Transverse colon (tissue), 4 donors: ENCODE measurements at regions not wholly inside any gene's neighbourhood (a gene's known extent, or its start where the extent isn't known, plus 50 kb on each side); places are given as distances from the start of the nearest gene placed in this dataset.

ENCODE experiments used
- DNase-seq: peaks from one replicate; pipeline ENCODE4 v3.0.0-alpha.2; 2019
- H3K27ac ChIP-seq, 4 donors: fragments of 200-600 bp; sonication (generic); 2 replicates each; pipeline ENCODE4 v1.5.1; 2016 to 2018; ENCODE audit warnings: inconsistent platforms in 4 of 4
- H3K27me3 ChIP-seq: fragments of 200-600 bp; sonication (generic); 2 replicates; pipeline ENCODE4 v1.5.1; 2017; ENCODE audit warnings: inconsistent platforms
- H3K36me3 ChIP-seq, 4 donors: fragments of 200-600 bp; sonication (generic); 2 replicates each; pipeline ENCODE4 v1.5.1; 2017 to 2019; ENCODE audit warnings: inconsistent platforms in 4 of 4
- H3K4me1 ChIP-seq, 4 donors: fragments of 200-600 bp; sonication (generic); 2 replicates each; pipeline ENCODE4 v1.5.1; 2017 to 2020; ENCODE audit warnings: inconsistent platforms in 4 of 4
- H3K4me3 ChIP-seq, 4 donors: fragments of 200-600 bp; sonication (generic); 1 replicate in 1 of 4; 2 replicates in 3 of 4; pipeline versions ENCODE4 v1.5.1 to v1.6.1; 2017 to 2019; ENCODE audit warnings: inconsistent platforms in 4 of 4
- H3K9me3 ChIP-seq, 2 donors: fragments of 200-600 bp; sonication (generic); 2 replicates each; pipeline ENCODE4 v1.5.1; 2017 to 2019; ENCODE audit warnings: inconsistent platforms in 2 of 2
- EP300 ChIP-seq: sonication (generic); formaldehyde crosslinking; IDR thresholded peaks from one replicate; pipeline ENCODE4 v1.6.1; 2017; ENCODE audit warnings: antibody characterized with exemption, low read depth
- POLR2A ChIP-seq: fragments of 450-650 bp; IDR thresholded peaks from one replicate; pipeline ENCODE4 v1.6.1; 2016; ENCODE audit warnings: antibody characterized with exemption, mild to moderate bottlenecking, moderate library complexity
- POLR2AphosphoS5 ChIP-seq, 3 donors: sonication (generic); formaldehyde crosslinking; IDR thresholded peaks; one replicate each; pipeline ENCODE4 v1.6.1; 2016; ENCODE audit warnings: antibody characterized with exemption in 3 of 3
- WGBS, 2 donors: methylation state at CpG; one replicate each; pipeline ENCODE4 v1.1.5; 2018; ENCODE audit warnings: low coverage in 1 of 2; 5-methylcytosine and 5-hydroxymethylcytosine counted together
- in situ Hi-C, 4 donors: fragments of 200-750 bp; cut with MboI; loops; one replicate each; pipeline versions ENCODE4 v1.15.0 to v1.15.1; 2017; ENCODE audit warnings: low sequenced_read_pairs in 3 of 4, low pct_ligation_motif_present in 1 of 4, low pct_unique_long_range_greater_than_20kb in 1 of 4
- intact Hi-C: fragments of 100-400 bp; cut with DNase I; formaldehyde crosslinking; loops from one replicate; pipeline ENCODE4 v1.15.1; 2023; ENCODE audit warnings: low total_unique reads
- TF ChIP-seq, protein P1 (sequence below), 5 experiments: fragments of 200-600 bp in 3 of 5; fragments of 450-650 bp in 2 of 5; sonication (generic) in 3 of 5; IDR thresholded peaks; 1 replicate in 2 of 5; 2 replicates in 3 of 5; pipeline ENCODE4 v1.5.1; 2016 to 2017; ENCODE audit warnings: antibody characterized with exemption in 5 of 5, inconsistent platforms in 3 of 5, mild to moderate bottlenecking in 2 of 5, moderate library complexity in 1 of 5

DNA sequence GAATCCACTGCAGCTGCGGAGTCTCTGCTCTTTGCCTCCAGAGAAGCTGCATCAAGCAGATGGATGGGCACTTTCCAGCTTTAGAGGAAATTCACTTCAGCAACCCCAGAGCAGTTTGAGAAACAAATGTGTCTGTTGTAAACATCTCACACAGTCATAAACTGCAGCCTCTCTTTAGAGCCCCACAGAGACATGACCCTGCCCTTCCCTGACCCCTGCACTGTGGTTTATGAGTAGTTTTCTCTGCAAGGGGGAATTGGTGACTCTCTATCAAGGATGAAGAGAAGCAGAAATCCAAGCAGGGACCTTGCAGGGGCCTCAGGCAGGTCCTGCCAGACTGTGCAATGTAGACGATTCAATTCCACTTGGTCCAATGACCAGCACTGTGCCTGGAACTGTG lies 160.2 kb downstream of the SH2D4B start:
- H3K4me1 ChIP-seq = peaks cover 0 to 17% (median 0%) of the 10 kb centered on the region in 4 donors
- H3K4me3 ChIP-seq = no peak overlapping the region
- H3K9me3 ChIP-seq = no peaks in the 10 kb centered on the region
- no peaks in the 10 kb centered on the region for H3K36me3 ChIP-seq
- H3K27me3 ChIP-seq = no peaks in the 10 kb centered on the region
- no peak for DNase-seq
- no peak overlapping the region for H3K27ac ChIP-seq
- WGBS, 2 donors = 61% methylated on average over 2 of the region's 2 CpGs; no CpG with 5 or more reads in 1 of the 2 donors
- TF ChIP-seq, protein P1, sequence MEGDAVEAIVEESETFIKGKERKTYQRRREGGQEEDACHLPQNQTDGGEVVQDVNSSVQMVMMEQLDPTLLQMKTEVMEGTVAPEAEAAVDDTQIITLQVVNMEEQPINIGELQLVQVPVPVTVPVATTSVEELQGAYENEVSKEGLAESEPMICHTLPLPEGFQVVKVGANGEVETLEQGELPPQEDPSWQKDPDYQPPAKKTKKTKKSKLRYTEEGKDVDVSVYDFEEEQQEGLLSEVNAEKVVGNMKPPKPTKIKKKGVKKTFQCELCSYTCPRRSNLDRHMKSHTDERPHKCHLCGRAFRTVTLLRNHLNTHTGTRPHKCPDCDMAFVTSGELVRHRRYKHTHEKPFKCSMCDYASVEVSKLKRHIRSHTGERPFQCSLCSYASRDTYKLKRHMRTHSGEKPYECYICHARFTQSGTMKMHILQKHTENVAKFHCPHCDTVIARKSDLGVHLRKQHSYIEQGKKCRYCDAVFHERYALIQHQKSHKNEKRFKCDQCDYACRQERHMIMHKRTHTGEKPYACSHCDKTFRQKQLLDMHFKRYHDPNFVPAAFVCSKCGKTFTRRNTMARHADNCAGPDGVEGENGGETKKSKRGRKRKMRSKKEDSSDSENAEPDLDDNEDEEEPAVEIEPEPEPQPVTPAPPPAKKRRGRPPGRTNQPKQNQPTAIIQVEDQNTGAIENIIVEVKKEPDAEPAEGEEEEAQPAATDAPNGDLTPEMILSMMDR (IDR thresholded peaks at IDR 0.05) = no peak
- in situ Hi-C loops (loop anchor here in 1 of 4 donors (25.0 kb wide), 1 partner anchor 489 kb away; no protein-coding TSS in a partner anchor), intact Hi-C loops (no loop called here)

GRCh38 chr10:80699602-80700039 lies 161.9 kb downstream of the SH2D4B start:
- Histone ChIP-seq H3K9me3 (no peaks in the 10 kb centered on the region), H3K4me1 (peaks cover 0 to 17% (median 0%) of the 10 kb centered on the region in 4 donors), H3K4me3 (no peak overlapping the region), H3K36me3 (no peaks in the 10 kb centered on the region), H3K27me3 (no peaks in the 10 kb centered on the region), H3K27ac (no peak overlapping the region)
- DNase-seq = peak; percentile 78
- 22% methylated on average over 14 of the region's 14 CpGs; no CpG with 5 or more reads in 1 of the 2 donors for WGBS, 2 donors
- TF ChIP-seq EP300 = no peak
- no peak for TF ChIP-seq POLR2A
- TF ChIP-seq, protein P1 (IDR thresholded peaks at IDR 0.05) = peak; percentile 57 to 81 (median 77)
- TF ChIP-seq POLR2AphosphoS5 (IDR thresholded peaks at IDR 0.05) = no peak
- intact Hi-C loops = no loop called here
- in situ Hi-C loops = loop anchor here in 1 of 4 donors (25.0 kb wide), 1 partner anchor 488 kb away; no protein-coding TSS in a partner anchor

- no peaks in the 10 kb centered on the region for H3K27me3 ChIP-seq
- peaks cover 0 to 17% (median 0%) of the 10 kb centered on the region in 4 donors for H3K4me1 ChIP-seq
- H3K27ac ChIP-seq = no peak overlapping the region
- no peaks in the 10 kb centered on the region for H3K9me3 ChIP-seq
- 86 to 94% methylated on average over 3 of the region's 3 CpGs for WGBS, 2 donors
- no peak for DNase-seq
- in situ Hi-C loops = no loop called here
- intact Hi-C loops = no loop called here
- no peaks in the 10 kb centered on the region for H3K36me3 ChIP-seq
- H3K4me3 ChIP-seq = no peak overlapping the region
- TF ChIP-seq POLR2A (no peak), EP300 (no peak), POLR2AphosphoS5 (IDR thresholded peaks at IDR 0.05) (no peak)
These were observed 162.6 kb downstream of the SH2D4B start for GRCh38 chr10:80700252-80700651.

- peaks cover 0 to 17% (median 0%) of the 10 kb centered on the region in 4 donors for H3K4me1 ChIP-seq
- intact Hi-C loops (no loop called here), in situ Hi-C loops (no loop called here)
- H3K4me3 ChIP-seq = no peak overlapping the region
- no peaks in the 10 kb centered on the region for H3K9me3 ChIP-seq
- H3K36me3 ChIP-seq = no peaks in the 10 kb centered on the region
- WGBS, 2 donors = 67 to 79% methylated on average over 3 to 8 of the region's 8 CpGs
- DNase-seq = no peak
- TF ChIP-seq, protein P1 (IDR thresholded peaks at IDR 0.05) = no peak
- TF ChIP-seq POLR2A (no peak), POLR2AphosphoS5 (IDR thresholded peaks at IDR 0.05) (no peak), EP300 (no peak)
- no peak overlapping the region for H3K27ac ChIP-seq
- H3K27me3 ChIP-seq = no peaks in the 10 kb centered on the region
These were observed 163.2 kb downstream of the SH2D4B start for GRCh38 chr10:80700760-80701444.
